ENCODE measurements at regions not wholly inside any gene's neighbourhood (a gene's known extent, or its start where the extent isn't known, plus 50 kb on each side); places are given as distances from the start of the nearest gene placed in this dataset.

DNA sequence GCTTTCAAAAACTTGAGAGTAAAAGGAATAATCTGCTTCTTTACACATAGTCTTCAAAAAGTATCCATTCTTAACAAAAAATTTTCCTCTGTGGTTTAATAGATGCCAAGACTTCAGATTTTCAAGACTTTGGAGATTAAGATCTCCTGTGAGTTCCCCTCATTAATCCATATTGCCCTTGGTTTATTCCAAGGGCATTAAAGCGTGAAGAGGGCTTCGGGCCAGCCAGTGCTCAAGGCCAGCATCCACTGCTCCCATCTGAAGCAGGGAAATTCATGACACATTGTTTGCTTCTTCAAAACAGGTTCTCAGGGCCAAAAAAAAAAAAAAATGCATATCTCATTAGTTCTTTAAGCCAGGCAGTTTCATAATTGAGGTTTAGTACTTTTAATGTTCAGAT lies 137.3 kb upstream of the RHOBTB1 start:
- TF ChIP-seq ELF4 (CRISPR knock-in tag; IDR thresholded peaks at IDR 0.05; ENCODE audit: low read depth), result no peak
- no peak for TF ChIP-seq CTCF (IDR thresholded peaks at IDR 0.05)
- TF ChIP-seq FOXK1 (CRISPR knock-in tag; IDR thresholded peaks at IDR 0.05), result no peak
- TF ChIP-seq JUN (CRISPR knock-in tag; IDR thresholded peaks at IDR 0.05), result no peak
- TF ChIP-seq SP1 (CRISPR knock-in tag; conservative IDR thresholded peaks at IDR 0.05), result no peak
- no peak for TF ChIP-seq NFE2L1 (CRISPR knock-in tag; IDR thresholded peaks at IDR 0.05)
- TF ChIP-seq, protein P1, sequence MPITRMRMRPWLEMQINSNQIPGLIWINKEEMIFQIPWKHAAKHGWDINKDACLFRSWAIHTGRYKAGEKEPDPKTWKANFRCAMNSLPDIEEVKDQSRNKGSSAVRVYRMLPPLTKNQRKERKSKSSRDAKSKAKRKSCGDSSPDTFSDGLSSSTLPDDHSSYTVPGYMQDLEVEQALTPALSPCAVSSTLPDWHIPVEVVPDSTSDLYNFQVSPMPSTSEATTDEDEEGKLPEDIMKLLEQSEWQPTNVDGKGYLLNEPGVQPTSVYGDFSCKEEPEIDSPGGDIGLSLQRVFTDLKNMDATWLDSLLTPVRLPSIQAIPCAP (CRISPR knock-in tag; IDR thresholded peaks at IDR 0.05), result no peak
- no peak for TF ChIP-seq STAT6 (CRISPR knock-in tag; conservative IDR thresholded peaks at IDR 0.05; ENCODE audit: low read depth)
- TF ChIP-seq GRHL2 (CRISPR knock-in tag; IDR thresholded peaks at IDR 0.05; ENCODE audit: insufficient replicate concordance, severe bottlenecking), result no peak
- no peak for TF ChIP-seq ZNF396 (CRISPR knock-in tag; IDR thresholded peaks at IDR 0.05; ENCODE audit: borderline replicate concordance)
- TF ChIP-seq, protein P2, sequence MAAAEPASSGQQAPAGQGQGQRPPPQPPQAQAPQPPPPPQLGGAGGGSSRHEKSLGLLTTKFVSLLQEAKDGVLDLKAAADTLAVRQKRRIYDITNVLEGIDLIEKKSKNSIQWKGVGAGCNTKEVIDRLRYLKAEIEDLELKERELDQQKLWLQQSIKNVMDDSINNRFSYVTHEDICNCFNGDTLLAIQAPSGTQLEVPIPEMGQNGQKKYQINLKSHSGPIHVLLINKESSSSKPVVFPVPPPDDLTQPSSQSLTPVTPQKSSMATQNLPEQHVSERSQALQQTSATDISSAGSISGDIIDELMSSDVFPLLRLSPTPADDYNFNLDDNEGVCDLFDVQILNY (CRISPR knock-in tag; IDR thresholded peaks at IDR 0.05), result no peak
- no peak for TF ChIP-seq ZNF232 (CRISPR knock-in tag; IDR thresholded peaks at IDR 0.05)
- TF ChIP-seq, protein P3, sequence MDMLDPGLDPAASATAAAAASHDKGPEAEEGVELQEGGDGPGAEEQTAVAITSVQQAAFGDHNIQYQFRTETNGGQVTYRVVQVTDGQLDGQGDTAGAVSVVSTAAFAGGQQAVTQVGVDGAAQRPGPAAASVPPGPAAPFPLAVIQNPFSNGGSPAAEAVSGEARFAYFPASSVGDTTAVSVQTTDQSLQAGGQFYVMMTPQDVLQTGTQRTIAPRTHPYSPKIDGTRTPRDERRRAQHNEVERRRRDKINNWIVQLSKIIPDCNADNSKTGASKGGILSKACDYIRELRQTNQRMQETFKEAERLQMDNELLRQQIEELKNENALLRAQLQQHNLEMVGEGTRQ (CRISPR knock-in tag; IDR thresholded peaks at IDR 0.05), result no peak
